ENCODE measurements at regions not wholly inside any gene's neighbourhood (a gene's known extent, or its start where the extent isn't known, plus 50 kb on each side); places are given as distances from the start of the nearest gene placed in this dataset.

DNA sequence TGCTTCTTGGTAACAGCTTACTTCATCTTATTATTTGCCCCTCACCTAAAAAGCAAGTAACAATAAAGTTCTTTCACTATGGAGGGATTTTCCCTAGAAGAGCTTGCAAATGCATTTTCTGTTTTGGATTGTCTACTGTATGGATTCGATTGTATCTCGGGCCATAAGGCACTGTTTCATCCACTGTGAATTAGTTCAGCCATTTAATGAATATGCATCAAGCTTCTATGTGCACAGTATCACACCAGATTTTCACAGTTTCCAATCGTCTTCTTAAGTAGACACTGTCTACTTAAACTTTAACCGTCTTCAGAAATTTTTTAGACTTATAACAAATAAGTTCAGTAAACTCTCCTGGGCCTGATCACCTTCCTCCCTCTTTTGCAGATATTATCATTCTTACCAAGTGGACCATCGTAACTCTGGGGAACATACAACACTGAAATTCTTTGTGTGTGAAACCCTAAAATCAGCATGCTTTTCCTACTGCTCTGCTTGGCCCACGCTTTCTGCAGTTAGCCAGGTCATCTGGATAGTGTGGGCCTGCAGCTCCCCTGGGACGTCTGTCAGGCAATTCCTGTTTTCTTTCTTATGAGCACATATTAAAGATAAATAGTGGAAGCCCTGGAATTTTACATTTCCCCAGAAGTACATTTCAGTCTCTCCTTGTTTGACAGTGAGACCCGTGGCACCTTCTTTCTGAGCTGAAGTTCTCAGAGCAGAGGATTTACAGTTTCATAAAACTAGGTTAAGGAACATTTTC, 136.5 kb upstream of the PDE10A start (continued):
- TF ChIP-seq, protein P1, sequence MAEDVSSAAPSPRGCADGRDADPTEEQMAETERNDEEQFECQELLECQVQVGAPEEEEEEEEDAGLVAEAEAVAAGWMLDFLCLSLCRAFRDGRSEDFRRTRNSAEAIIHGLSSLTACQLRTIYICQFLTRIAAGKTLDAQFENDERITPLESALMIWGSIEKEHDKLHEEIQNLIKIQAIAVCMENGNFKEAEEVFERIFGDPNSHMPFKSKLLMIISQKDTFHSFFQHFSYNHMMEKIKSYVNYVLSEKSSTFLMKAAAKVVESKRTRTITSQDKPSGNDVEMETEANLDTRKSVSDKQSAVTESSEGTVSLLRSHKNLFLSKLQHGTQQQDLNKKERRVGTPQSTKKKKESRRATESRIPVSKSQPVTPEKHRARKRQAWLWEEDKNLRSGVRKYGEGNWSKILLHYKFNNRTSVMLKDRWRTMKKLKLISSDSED (CRISPR knock-in tag; IDR thresholded peaks at IDR 0.05), result no peak
- TF ChIP-seq, protein P2, sequence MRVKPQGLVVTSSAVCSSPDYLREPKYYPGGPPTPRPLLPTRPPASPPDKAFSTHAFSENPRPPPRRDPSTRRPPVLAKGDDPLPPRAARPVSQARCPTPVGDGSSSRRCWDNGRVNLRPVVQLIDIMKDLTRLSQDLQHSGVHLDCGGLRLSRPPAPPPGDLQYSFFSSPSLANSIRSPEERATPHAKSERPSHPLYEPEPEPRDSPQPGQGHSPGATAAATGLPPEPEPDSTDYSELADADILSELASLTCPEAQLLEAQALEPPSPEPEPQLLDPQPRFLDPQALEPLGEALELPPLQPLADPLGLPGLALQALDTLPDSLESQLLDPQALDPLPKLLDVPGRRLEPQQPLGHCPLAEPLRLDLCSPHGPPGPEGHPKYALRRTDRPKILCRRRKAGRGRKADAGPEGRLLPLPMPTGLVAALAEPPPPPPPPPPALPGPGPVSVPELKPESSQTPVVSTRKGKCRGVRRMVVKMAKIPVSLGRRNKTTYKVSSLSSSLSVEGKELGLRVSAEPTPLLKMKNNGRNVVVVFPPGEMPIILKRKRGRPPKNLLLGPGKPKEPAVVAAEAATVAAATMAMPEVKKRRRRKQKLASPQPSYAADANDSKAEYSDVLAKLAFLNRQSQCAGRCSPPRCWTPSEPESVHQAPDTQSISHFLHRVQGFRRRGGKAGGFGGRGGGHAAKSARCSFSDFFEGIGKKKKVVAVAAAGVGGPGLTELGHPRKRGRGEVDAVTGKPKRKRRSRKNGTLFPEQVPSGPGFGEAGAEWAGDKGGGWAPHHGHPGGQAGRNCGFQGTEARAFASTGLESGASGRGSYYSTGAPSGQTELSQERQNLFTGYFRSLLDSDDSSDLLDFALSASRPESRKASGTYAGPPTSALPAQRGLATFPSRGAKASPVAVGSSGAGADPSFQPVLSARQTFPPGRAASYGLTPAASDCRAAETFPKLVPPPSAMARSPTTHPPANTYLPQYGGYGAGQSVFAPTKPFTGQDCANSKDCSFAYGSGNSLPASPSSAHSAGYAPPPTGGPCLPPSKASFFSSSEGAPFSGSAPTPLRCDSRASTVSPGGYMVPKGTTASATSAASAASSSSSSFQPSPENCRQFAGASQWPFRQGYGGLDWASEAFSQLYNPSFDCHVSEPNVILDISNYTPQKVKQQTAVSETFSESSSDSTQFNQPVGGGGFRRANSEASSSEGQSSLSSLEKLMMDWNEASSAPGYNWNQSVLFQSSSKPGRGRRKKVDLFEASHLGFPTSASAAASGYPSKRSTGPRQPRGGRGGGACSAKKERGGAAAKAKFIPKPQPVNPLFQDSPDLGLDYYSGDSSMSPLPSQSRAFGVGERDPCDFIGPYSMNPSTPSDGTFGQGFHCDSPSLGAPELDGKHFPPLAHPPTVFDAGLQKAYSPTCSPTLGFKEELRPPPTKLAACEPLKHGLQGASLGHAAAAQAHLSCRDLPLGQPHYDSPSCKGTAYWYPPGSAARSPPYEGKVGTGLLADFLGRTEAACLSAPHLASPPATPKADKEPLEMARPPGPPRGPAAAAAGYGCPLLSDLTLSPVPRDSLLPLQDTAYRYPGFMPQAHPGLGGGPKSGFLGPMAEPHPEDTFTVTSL (CRISPR knock-in tag; IDR thresholded peaks at IDR 0.05; ENCODE audit: borderline replicate concordance), result no peak
- TF ChIP-seq CAMTA2 (CRISPR knock-in tag; IDR thresholded peaks at IDR 0.05; ENCODE audit: borderline replicate concordance) (no peak), CHD2 (IDR thresholded peaks at IDR 0.05; ENCODE audit: low read depth, low read length) (no peak), ZNF674 (CRISPR knock-in tag; IDR thresholded peaks at IDR 0.05; ENCODE audit: low read depth) (no peak), IKZF4 (CRISPR knock-in tag; IDR thresholded peaks at IDR 0.05; ENCODE audit: borderline replicate concordance, low read depth, not compliant biosample characterization) (no peak), MIER3 (CRISPR knock-in tag; IDR thresholded peaks at IDR 0.05; ENCODE audit: borderline replicate concordance) (no peak)
